ENCODE measurements at regions not wholly inside any gene's neighbourhood (a gene's known extent, or its start where the extent isn't known, plus 50 kb on each side); places are given as distances from the start of the nearest gene placed in this dataset.
"Not testable (repeated sequence)": the region's sequence is repeated elsewhere in the genome, so short reads cannot be mapped to it uniquely, and the experiment has no call there.

DNA sequence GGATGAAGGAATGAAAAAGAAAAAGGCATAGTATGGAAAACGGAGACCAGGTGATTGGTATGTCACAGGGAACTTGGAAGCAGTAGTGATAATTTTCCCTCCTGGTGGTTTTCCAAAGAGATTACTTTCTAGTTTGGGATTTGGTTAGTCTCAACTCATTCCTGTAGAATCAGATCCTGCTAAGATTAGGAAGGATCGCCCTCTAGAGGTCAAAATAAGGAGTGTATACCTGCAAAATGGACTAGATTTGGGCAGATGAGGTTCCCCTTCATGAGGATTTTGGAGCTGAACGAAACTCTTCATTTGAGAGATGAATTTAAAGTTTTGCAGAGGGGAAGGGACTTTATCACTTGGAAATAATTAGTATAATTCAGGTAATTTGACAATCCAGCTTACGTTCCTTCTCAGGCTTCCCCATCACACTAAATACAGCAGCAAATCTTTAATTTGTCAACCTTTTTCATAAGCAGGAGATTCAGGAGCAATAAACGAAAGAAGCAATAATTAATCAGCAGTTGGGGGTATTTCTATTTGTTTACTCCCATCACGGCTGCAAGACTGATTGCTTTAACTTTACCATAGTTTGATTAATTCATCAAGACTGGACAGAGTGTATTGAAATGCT, 65.2 kb downstream of the CCDC195 start:
- no peak for DNase-seq

DNA sequence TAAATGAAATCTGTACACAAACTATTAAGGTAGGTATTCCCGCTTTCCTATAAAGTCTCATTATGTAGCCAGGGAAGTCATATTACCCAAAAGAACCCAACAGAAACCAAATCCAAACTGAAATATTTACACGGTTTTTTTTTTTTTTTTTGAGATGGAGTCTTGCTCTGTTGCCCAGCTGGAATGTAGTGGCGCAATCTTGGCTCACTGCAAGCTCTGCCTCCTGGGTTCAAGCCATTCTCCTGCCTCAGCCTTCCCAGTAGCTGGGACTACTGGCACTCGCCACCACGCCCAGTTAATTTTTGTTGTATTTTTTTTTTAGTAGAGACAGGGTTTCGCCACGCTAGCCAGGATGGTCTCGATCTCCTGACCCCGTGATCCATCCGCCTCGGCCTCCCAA, 62.5 kb upstream of the CUL3 start:
- DNase-seq, result not testable (repeated sequence)

- no peak for DNase-seq
These were observed 61.2 kb upstream of the CUL3 start for GRCh38 chr2:224646242-224646846.

GRCh38 chr2:224645722-224646121, 60.6 kb upstream of the CUL3 start:
- DNase-seq, result no peak

DNA sequence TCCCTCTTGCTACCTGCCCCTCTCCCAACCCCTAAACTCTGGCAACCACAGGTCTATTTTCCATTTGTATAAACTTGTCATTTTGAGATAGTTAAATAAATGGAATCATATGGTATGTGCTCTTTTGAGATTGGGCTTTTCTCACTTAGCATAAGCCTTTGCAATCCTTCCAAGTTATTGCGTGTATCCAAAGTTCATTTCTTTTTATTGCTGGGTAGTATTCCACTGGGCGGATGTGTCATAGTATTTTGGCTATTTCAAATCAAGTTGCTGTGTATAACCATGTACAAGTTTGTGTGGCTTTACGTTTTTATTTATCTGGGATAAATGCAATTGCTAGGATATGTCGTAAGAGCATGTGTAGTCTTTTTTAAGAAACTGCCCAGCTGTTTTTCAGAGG, 55.5 kb upstream of the CUL3 start:
- DNase-seq, result no peak

DNA sequence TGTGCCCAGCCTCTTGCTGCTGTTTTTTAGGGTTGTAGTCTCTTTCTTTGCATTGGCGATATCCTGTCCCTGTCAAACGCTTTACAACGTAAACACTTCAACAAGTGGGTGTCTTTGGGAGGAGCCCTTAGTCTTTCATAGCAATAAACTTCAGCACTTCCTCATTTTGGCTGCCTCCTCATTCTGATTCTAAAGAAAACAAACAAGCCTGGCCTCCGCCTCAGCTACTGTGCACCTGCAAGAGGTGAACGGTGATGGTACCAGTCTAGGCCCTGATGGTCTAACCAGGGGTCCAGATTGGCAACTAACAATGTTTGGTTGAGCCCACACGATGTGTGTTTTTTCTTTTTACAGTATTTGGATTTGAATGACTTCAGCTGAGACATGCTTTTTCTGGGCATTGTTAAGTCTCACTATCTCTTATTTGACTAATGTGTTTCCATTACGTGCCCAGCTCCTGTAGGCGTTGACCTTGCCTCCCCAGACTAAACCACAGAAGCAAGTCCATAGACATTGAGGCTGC, 53.2 kb upstream of the CUL3 start:
- DNase-seq, result peak; percentile 22

Data from CD4-positive, alpha-beta T cell treated with Interleukin-15 for 1 hour (primary cell).